GM18519 (cell line): ENCODE measurements at regions not wholly inside any gene's neighbourhood (a gene's known extent, or its start where the extent isn't known, plus 50 kb on each side); places are given as distances from the start of the nearest gene placed in this dataset.
A peak's percentile ranks its signal among the peaks of the same experiment; 100 is the strongest.
"Not testable (repeated sequence)": the region's sequence is repeated elsewhere in the genome, so short reads cannot be mapped to it uniquely, and the experiment has no call there.

Experiments
- ATAC-seq: cut with Tn5 transposase; IDR thresholded peaks from one replicate; pipeline ENCODE4 v1.9.1; 2021; ENCODE audit warnings: mild to moderate bottlenecking, moderate library complexity; ENCODE audit not compliant: unreplicated experiment, low FRiP score

GRCh38 chr2:132220589-132220988, 58.8 kb upstream of the ANKRD30BL start:
- not testable (repeated sequence) for ATAC-seq

- not testable (repeated sequence) for ATAC-seq
Measured at GRCh38 chr2:132221886-132222285, 60.1 kb upstream of the ANKRD30BL start.

- no peak for ATAC-seq
Measured at GRCh38 chr2:132252191-132252893, 90.6 kb upstream of the ANKRD30BL start.

GRCh38 chr2:132252894-132253264, 91.1 kb upstream of the ANKRD30BL start:
- ATAC-seq: no peak

GRCh38 chr2:132253496-132254305, 91.9 kb upstream of the ANKRD30BL start:
- ATAC-seq: no peak

GRCh38 chr2:132254306-132254919, 92.7 kb upstream of the ANKRD30BL start:
- ATAC-seq: not testable (repeated sequence)

- no peak for ATAC-seq
Measured at GRCh38 chr2:132255714-132256113, 94.0 kb upstream of the ANKRD30BL start.

- no peak for ATAC-seq
Measured at GRCh38 chr2:132256251-132256902, 94.6 kb upstream of the ANKRD30BL start.

- not testable (repeated sequence) for ATAC-seq
Measured at GRCh38 chr2:132256903-132257300, 95.2 kb upstream of the ANKRD30BL start.

GRCh38 chr2:132257301-132258171, 95.8 kb upstream of the ANKRD30BL start:
- ATAC-seq: not testable (repeated sequence)

- not testable (repeated sequence) for ATAC-seq
Measured at GRCh38 chr2:132259276-132259675, 97.5 kb upstream of the ANKRD30BL start.

GRCh38 chr2:132265595-132265994, 103.8 kb upstream of the ANKRD30BL start:
- not testable (repeated sequence) for ATAC-seq

GRCh38 chr2:132267105-132267497, 105.3 kb upstream of the ANKRD30BL start:
- ATAC-seq: no peak

- ATAC-seq: not testable (repeated sequence)
Measured at GRCh38 chr2:132267498-132268283, 105.9 kb upstream of the ANKRD30BL start.

- ATAC-seq: peak; percentile 46
Measured at GRCh38 chr2:132268284-132268976, 106.7 kb upstream of the ANKRD30BL start.

GRCh38 chr2:132268977-132269523, 107.3 kb upstream of the ANKRD30BL start:
- no peak for ATAC-seq

- ATAC-seq: no peak
Measured at GRCh38 chr2:132270255-132270654, 108.5 kb upstream of the ANKRD30BL start.

- no peak for ATAC-seq
Measured at GRCh38 chr2:132270981-132271546, 109.3 kb upstream of the ANKRD30BL start.
